K562 (cell line): ENCODE measurements at regions not wholly inside any gene's neighbourhood (a gene's known extent, or its start where the extent isn't known, plus 50 kb on each side); places are given as distances from the start of the nearest gene placed in this dataset.

ENCODE experiments used
- CBX1 ChIP-seq: sonication (generic); IDR thresholded peaks from 2 replicates; pipeline ENCODE4 v1.6.1; 2016; ENCODE audit warnings: antibody characterized with exemption, low read depth, mild to moderate bottlenecking
- CXXC5 ChIP-seq: fragments of 250-450 bp; sonication (Bioruptor Pico); IDR thresholded peaks from 2 replicates; pipeline ENCODE4 v1.8.0; 2022; ENCODE audit warnings: inconsistent platforms, mild to moderate bottlenecking, moderate library complexity
- ELF4 ChIP-seq: fragments of 450-650 bp; formaldehyde crosslinking; IDR thresholded peaks from 2 replicates; pipeline ENCODE4 v1.4.0; 2022; ENCODE audit warnings: missing genetic modification characterization
- EZH2 ChIP-seq: IDR thresholded peaks from 2 replicates; pipeline ENCODE4 v1.6.1; 2012; ENCODE audit warnings: low read depth, mild to moderate bottlenecking, inconsistent platforms, low read length, borderline replicate concordance
- GABPB1 ChIP-seq: sonication (generic); formaldehyde crosslinking; IDR thresholded peaks from 2 replicates; pipeline ENCODE4 v1.8.0; 2022; ENCODE audit warnings: mild to moderate bottlenecking, missing genetic modification reagents
- MXI1 ChIP-seq: IDR thresholded peaks from 2 replicates; pipeline ENCODE4 v1.6.1; 2011; ENCODE audit warnings: low read depth, mild to moderate bottlenecking, improper control_type of control experiment, low read length
- SMARCE1 ChIP-seq: fragments of 450-650 bp; IDR thresholded peaks from 2 replicates; pipeline ENCODE4 v1.7.1; 2016; ENCODE audit warnings: mild to moderate bottlenecking
- ZNF57 ChIP-seq: fragments of 450-650 bp; formaldehyde crosslinking; IDR thresholded peaks from 2 replicates; pipeline ENCODE4 v1.4.0; 2020; ENCODE audit warnings: mild to moderate bottlenecking, moderate library complexity
- TF ChIP-seq, protein P1 (sequence below), 2 experiments: fragments of 450-650 bp; formaldehyde crosslinking in 1 of 2; IDR thresholded peaks; 2 replicates each; pipeline versions ENCODE4 v1.4.0 to v1.6.1; 2014 to 2020; ENCODE audit warnings: mild to moderate bottlenecking in 2 of 2, borderline replicate concordance in 1 of 2, low read depth in 1 of 2
- TF ChIP-seq, protein P2 (sequence below): fragments of 450-650 bp; IDR thresholded peaks from 2 replicates; pipeline ENCODE4 v1.7.1; 2018; ENCODE audit warnings: mild to moderate bottlenecking, low read depth; ENCODE audit not compliant: partially characterized antibody
- TF ChIP-seq, protein P3 (sequence below), 2 experiments: fragments of 450-650 bp in 1 of 2; sonication (generic) in 1 of 2; formaldehyde crosslinking in 1 of 2; IDR thresholded peaks; 2 replicates each; pipeline versions ENCODE4 v1.7.1 to v1.9.0; 2016 to 2022; ENCODE audit warnings: inconsistent platforms in 1 of 2, mild to moderate bottlenecking in 1 of 2, missing genetic modification reagents in 1 of 2

GRCh38 chr10:36629476-36629875 is 495.9 kb upstream of the ANKRD30A start:
- TF ChIP-seq CXXC5 (CRISPR knock-in tag) (no peak), CBX1 (no peak), GABPB1 (CRISPR knock-in tag) (no peak), SMARCE1 (no peak), MXI1 (no peak), ZNF57 (CRISPR knock-in tag) (no peak), ELF4 (no peak), EZH2 (no peak)
- TF ChIP-seq, protein P1, sequence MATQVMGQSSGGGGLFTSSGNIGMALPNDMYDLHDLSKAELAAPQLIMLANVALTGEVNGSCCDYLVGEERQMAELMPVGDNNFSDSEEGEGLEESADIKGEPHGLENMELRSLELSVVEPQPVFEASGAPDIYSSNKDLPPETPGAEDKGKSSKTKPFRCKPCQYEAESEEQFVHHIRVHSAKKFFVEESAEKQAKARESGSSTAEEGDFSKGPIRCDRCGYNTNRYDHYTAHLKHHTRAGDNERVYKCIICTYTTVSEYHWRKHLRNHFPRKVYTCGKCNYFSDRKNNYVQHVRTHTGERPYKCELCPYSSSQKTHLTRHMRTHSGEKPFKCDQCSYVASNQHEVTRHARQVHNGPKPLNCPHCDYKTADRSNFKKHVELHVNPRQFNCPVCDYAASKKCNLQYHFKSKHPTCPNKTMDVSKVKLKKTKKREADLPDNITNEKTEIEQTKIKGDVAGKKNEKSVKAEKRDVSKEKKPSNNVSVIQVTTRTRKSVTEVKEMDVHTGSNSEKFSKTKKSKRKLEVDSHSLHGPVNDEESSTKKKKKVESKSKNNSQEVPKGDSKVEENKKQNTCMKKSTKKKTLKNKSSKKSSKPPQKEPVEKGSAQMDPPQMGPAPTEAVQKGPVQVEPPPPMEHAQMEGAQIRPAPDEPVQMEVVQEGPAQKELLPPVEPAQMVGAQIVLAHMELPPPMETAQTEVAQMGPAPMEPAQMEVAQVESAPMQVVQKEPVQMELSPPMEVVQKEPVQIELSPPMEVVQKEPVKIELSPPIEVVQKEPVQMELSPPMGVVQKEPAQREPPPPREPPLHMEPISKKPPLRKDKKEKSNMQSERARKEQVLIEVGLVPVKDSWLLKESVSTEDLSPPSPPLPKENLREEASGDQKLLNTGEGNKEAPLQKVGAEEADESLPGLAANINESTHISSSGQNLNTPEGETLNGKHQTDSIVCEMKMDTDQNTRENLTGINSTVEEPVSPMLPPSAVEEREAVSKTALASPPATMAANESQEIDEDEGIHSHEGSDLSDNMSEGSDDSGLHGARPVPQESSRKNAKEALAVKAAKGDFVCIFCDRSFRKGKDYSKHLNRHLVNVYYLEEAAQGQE (IDR thresholded peaks at IDR 0.05; ENCODE audit: borderline replicate concordance): no peak
- TF ChIP-seq, protein P1 (CRISPR knock-in tag; IDR thresholded peaks at IDR 0.05; ENCODE audit: low read depth): no peak
- TF ChIP-seq, protein P2, sequence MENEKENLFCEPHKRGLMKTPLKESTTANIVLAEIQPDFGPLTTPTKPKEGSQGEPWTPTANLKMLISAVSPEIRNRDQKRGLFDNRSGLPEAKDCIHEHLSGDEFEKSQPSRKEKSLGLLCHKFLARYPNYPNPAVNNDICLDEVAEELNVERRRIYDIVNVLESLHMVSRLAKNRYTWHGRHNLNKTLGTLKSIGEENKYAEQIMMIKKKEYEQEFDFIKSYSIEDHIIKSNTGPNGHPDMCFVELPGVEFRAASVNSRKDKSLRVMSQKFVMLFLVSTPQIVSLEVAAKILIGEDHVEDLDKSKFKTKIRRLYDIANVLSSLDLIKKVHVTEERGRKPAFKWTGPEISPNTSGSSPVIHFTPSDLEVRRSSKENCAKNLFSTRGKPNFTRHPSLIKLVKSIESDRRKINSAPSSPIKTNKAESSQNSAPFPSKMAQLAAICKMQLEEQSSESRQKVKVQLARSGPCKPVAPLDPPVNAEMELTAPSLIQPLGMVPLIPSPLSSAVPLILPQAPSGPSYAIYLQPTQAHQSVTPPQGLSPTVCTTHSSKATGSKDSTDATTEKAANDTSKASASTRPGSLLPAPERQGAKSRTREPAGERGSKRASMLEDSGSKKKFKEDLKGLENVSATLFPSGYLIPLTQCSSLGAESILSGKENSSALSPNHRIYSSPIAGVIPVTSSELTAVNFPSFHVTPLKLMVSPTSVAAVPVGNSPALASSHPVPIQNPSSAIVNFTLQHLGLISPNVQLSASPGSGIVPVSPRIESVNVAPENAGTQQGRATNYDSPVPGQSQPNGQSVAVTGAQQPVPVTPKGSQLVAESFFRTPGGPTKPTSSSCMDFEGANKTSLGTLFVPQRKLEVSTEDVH: no peak
- TF ChIP-seq, protein P3, sequence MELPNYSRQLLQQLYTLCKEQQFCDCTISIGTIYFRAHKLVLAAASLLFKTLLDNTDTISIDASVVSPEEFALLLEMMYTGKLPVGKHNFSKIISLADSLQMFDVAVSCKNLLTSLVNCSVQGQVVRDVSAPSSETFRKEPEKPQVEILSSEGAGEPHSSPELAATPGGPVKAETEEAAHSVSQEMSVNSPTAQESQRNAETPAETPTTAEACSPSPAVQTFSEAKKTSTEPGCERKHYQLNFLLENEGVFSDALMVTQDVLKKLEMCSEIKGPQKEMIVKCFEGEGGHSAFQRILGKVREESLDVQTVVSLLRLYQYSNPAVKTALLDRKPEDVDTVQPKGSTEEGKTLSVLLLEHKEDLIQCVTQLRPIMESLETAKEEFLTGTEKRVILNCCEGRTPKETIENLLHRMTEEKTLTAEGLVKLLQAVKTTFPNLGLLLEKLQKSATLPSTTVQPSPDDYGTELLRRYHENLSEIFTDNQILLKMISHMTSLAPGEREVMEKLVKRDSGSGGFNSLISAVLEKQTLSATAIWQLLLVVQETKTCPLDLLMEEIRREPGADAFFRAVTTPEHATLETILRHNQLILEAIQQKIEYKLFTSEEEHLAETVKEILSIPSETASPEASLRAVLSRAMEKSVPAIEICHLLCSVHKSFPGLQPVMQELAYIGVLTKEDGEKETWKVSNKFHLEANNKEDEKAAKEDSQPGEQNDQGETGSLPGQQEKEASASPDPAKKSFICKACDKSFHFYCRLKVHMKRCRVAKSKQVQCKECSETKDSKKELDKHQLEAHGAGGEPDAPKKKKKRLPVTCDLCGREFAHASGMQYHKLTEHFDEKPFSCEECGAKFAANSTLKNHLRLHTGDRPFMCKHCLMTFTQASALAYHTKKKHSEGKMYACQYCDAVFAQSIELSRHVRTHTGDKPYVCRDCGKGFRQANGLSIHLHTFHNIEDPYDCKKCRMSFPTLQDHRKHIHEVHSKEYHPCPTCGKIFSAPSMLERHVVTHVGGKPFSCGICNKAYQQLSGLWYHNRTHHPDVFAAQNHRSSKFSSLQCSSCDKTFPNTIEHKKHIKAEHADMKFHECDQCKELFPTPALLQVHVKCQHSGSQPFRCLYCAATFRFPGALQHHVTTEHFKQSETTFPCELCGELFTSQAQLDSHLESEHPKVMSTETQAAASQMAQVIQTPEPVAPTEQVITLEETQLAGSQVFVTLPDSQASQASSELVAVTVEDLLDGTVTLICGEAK (IDR thresholded peaks at IDR 0.05): no peak
- TF ChIP-seq, protein P3 (CRISPR knock-in tag; IDR thresholded peaks at IDR 0.05): no peak
